BLaER1 treated with 17β-estradiol and CSF1 and Interleukin-3, amounts not matched to agents 10 nM and 100 nM (cell line): ENCODE measurements at regions not wholly inside any gene's neighbourhood (a gene's known extent, or its start where the extent isn't known, plus 50 kb on each side); places are given as distances from the start of the nearest gene placed in this dataset.

Experiments
- H3K27ac ChIP-seq, 11 experiments: shearing (Covaris generic); formaldehyde crosslinking; 2 replicates each; pipeline ENCODE4 v1.8.1; 2022
- H3K27me3 ChIP-seq, 11 experiments: shearing (Covaris generic); formaldehyde crosslinking; 2 replicates each; pipeline ENCODE4 v1.8.1; 2022
- H3K36me3 ChIP-seq, 11 experiments: shearing (Covaris generic); formaldehyde crosslinking; 2 replicates each; pipeline ENCODE4 v1.8.1; 2022
- H3K4me1 ChIP-seq, 10 experiments: shearing (Covaris generic); formaldehyde crosslinking; 2 replicates each; pipeline ENCODE4 v1.8.1; 2022
- H3K4me2 ChIP-seq, 11 experiments: shearing (Covaris generic); formaldehyde crosslinking; 2 replicates each; pipeline ENCODE4 v1.8.1; 2022
- H3K4me3 ChIP-seq, 10 experiments: shearing (Covaris generic); formaldehyde crosslinking; 2 replicates each; pipeline ENCODE4 v1.8.1; 2022
- H3K9ac ChIP-seq, 11 experiments: shearing (Covaris generic); formaldehyde crosslinking; 2 replicates each; pipeline ENCODE4 v1.8.1; 2022
- H3K9me3 ChIP-seq, 11 experiments: shearing (Covaris generic); formaldehyde crosslinking; replicated peaks in 1 of 11; 2 replicates each; pipeline ENCODE4 v1.8.1; 2022
- H4K20me1 ChIP-seq, 11 experiments: shearing (Covaris generic); formaldehyde crosslinking; 2 replicates each; pipeline ENCODE4 v1.8.1; 2022
- Cebpa-rat ChIP-seq, 11 experiments: shearing (Covaris generic); IDR thresholded peaks; 2 replicates each; pipeline ENCODE4 v1.8.1; 2022

DNA sequence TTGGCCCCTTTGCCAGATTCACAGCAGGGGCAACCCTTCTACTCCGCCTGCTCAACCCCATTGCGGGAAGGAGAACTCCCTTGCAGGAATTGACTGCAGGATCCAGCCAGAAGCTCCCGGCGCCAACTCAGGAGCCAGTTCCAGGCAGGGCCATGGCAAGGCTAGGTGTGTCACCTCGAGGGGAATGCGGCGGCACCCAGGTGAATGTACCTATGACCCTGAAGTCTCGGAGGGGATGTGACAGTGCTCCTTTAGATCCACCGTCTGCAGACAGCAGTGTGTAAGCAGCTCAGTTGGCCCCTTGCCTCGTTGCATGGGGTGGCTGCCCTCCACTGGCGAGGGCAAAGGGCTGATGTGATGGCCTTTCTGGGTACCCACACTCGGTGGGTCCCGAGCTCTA is 606.6 kb downstream of the ELAVL2 start:
- no peaks in the 10 kb centered on the region for H4K20me1 ChIP-seq
- H3K4me3 ChIP-seq = no peak overlapping the region
- H3K27me3 ChIP-seq = no peaks in the 10 kb centered on the region
- H3K36me3 ChIP-seq = no peaks in the 10 kb centered on the region
- no peak for TF ChIP-seq Cebpa-rat (IDR thresholded peaks at IDR 0.05)
- no peak overlapping the region for H3K4me2 ChIP-seq
- H3K9ac ChIP-seq = no peak overlapping the region
- no peak overlapping the region for H3K27ac ChIP-seq
- 0 out of 22 replicates have a peak, but pooled peaks cover 0 to 3% (median 0%) of the 10 kb centered on the region in 11 experiments for H3K9me3 ChIP-seq
- no peaks in the 10 kb centered on the region for H3K4me1 ChIP-seq

DNA sequence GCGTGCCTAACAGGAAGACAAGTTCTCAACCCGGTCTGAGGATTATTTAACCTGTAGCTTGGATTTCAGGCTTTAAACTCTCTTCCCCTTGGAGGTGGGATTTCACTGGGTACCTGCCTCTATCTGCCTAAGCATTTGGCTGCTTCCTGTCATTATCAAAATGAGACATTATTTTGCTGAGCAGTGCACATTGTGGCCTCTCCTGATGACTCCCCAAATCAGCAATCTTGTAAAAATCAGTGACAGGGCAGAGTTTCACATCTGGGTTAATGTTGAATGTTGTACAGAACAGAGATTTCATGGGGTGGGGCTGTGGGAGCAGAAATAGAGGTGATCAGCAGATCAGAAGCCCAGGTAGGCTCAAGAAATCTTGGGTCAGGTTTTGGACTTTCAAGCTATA is 605.9 kb downstream of the ELAVL2 start:
- no peak for TF ChIP-seq Cebpa-rat (IDR thresholded peaks at IDR 0.05)
- Histone ChIP-seq H3K36me3 (no peaks in the 10 kb centered on the region), H3K9me3 (0 out of 22 replicates have a peak, but pooled peaks cover 0 to 3% (median 0%) of the 10 kb centered on the region in 11 experiments), H3K4me2 (no peak overlapping the region), H3K27ac (no peak overlapping the region), H4K20me1 (no peaks in the 10 kb centered on the region), H3K4me1 (no peaks in the 10 kb centered on the region), H3K4me3 (no peak overlapping the region), H3K27me3 (no peaks in the 10 kb centered on the region), H3K9ac (no peak overlapping the region)

DNA sequence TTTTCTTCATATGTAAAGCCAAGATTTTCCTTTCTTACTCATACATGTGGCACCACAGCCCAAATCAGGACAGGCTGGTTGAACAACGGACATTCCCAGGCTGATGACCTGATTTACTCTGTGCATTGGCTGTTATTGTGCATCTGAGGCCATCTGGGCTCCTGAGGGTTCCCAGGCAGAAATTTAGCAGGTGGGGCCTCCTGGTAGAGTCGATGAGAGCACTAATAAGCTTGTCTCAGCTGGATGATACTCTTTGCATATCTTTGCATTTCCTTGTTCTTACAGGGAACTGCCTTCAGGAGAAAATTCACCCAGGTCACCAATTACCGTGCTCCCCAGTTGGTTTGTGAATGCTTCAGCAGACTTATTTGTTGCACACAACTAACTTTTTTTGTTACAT is 605.1 kb downstream of the ELAVL2 start:
- Histone ChIP-seq H3K4me1 (no peaks in the 10 kb centered on the region), H3K4me2 (no peak overlapping the region), H3K9ac (no peak overlapping the region), H4K20me1 (no peaks in the 10 kb centered on the region), H3K4me3 (no peak overlapping the region), H3K36me3 (no peaks in the 10 kb centered on the region), H3K27me3 (no peaks in the 10 kb centered on the region), H3K9me3 (0 out of 22 replicates have a peak, but pooled peaks cover 0 to 3% (median 0%) of the 10 kb centered on the region in 11 experiments), H3K27ac (no peak overlapping the region)
- TF ChIP-seq Cebpa-rat (IDR thresholded peaks at IDR 0.05) = no peak

DNA sequence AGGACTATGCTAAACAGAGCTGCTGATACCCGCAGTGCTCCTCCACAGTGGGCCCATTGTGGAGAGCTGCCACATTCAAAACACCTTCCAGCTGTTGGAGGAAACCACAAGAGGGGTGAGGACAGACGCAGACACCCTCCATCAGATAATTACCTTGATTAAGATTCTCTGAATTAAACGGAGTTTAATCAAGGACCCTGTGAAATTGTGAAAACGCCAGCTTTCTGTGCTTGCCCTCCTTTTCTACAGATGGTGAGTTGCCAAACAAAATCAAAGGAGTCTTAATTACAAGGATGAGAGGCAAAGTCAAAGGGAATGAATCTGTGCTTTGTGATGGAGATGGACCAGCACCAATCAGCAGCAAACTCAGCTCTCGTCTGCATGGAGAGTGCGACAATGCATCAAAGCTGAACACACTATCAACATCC is 596.1 kb downstream of the ELAVL2 start:
- H3K27me3 ChIP-seq = no peaks in the 10 kb centered on the region
- no peaks in the 10 kb centered on the region for H3K4me1 ChIP-seq
- no peaks in the 10 kb centered on the region for H3K9me3 ChIP-seq
- no peak overlapping the region for H3K27ac ChIP-seq
- H3K4me2 ChIP-seq = no peak overlapping the region
- no peaks in the 10 kb centered on the region; a peak in 1 of 22 replicates for H4K20me1 ChIP-seq
- TF ChIP-seq Cebpa-rat (IDR thresholded peaks at IDR 0.05) = no peak
- H3K9ac ChIP-seq = no peak overlapping the region
- H3K4me3 ChIP-seq = no peak overlapping the region
- H3K36me3 ChIP-seq = no peaks in the 10 kb centered on the region

DNA sequence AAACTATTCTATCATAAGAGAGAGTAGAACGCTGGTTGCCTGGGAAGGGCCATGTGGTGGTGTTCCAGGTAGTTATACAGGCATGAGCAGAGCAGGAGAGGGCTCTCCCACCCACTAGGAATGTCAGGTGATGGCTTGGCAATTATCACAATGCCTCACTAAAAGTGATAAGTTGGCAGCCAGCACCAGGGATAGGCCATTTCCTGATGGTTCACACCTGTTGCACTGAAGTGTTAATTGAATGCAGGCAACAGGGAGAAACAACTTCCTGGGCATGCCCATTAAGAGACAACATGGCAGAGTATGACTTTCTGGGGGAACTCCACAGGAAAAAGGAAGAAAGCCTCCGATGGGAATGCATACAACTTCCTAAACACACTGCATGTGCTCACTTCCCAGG is 593.2 kb downstream of the ELAVL2 start:
- Histone ChIP-seq H3K27ac (no peak overlapping the region), H3K4me1 (no peaks in the 10 kb centered on the region), H3K27me3 (no peaks in the 10 kb centered on the region), H3K36me3 (no peaks in the 10 kb centered on the region), H3K9ac (no peak overlapping the region), H3K4me2 (no peak overlapping the region), H3K9me3 (no peaks in the 10 kb centered on the region), H3K4me3 (no peak overlapping the region), H4K20me1 (no peaks in the 10 kb centered on the region; a peak in 1 of 22 replicates)
- no peak for TF ChIP-seq Cebpa-rat (IDR thresholded peaks at IDR 0.05)

DNA sequence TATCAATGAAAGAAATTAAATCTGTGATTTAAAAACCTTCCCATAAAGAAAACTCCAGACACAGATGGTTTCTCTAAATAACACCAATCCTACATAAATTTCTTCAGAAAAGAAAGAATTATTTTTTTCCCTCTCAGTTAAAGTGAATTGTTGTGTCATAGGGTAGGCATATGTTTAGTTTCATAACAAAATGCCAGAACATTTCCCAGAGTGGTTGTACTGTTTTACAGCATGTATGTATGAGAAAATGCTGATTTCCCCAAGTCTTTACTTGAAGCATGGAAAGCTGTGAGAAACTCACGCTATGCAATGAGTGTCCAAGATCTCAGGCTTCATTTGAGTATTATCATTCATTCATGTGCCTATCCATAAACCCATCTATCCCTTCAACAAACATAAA is 582.5 kb downstream of the ELAVL2 start:
- Histone ChIP-seq H3K27me3 (no peaks in the 10 kb centered on the region), H4K20me1 (no peaks in the 10 kb centered on the region), H3K9ac (no peak overlapping the region), H3K27ac (no peak overlapping the region), H3K4me1 (no peaks in the 10 kb centered on the region), H3K36me3 (no peaks in the 10 kb centered on the region), H3K4me2 (no peak overlapping the region), H3K4me3 (no peak overlapping the region), H3K9me3 (peaks cover 0 to 12% (median 0%) of the 10 kb centered on the region in 11 experiments; a peak in 3 of 22 replicates)
- no peak for TF ChIP-seq Cebpa-rat (IDR thresholded peaks at IDR 0.05)

DNA sequence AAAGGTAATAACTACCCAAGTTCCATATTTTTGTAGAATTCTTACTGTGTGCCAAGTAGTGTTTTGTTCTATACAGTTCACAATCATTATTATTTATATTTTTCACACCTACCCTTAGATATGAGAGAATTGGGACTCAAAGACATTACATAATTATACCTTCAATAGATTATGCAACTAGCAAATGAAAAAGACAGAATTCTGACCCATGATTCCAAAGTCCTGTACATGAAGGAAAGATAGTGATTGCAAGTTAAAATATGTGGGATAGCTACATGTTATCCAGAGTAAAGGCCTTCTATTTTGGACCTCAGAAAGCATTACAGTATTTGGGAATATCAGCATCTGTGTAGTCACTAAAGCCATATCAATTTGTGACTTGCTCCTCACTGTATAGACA is 581.0 kb downstream of the ELAVL2 start:
- no peak for TF ChIP-seq Cebpa-rat (IDR thresholded peaks at IDR 0.05)
- H3K9ac ChIP-seq = no peak overlapping the region
- no peaks in the 10 kb centered on the region for H3K36me3 ChIP-seq

DNA sequence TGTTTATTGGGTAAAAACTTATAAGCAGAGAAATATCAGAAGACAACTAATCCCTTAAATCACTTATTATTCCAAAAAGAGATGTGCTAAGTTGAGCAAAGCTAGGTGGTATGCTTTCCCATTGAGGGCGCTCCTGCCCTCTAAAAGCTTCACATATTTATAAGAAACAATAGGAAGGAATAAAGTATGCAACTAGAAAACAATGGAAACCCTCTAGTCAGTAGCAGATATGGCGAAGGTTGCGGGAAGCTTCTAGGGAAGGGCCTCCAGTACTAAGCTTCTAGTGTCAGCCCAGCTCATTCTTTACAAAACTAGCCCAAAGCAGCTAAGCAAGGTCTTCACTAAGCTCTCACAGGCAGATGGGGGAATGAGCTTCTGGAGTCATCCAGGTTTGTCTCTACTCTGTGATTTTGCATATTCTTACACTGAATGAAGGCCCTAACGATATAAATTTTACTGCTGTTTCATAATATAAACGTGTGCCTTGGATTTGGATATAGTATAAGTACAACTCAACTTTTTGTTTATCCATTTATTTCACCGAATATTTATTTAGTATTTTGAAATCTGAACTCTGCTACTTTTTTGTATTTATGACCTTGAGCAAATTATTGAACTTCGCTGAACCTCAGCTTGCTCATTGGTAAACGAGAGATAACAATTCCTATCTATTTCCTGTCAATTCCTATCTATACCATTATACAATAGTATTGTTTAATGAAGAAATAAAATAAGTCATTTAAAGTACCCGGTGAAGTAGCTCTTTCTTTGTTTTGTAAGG is 571.4 kb downstream of the ELAVL2 start:
- TF ChIP-seq Cebpa-rat (IDR thresholded peaks at IDR 0.05) = no peak
- H3K4me2 ChIP-seq = no peak overlapping the region
- H3K4me3 ChIP-seq = no peak overlapping the region

More for the DNA sequence above, 581.0 kb downstream of the ELAVL2 start:
- Histone ChIP-seq H4K20me1 (no peaks in the 10 kb centered on the region), H3K27me3 (no peaks in the 10 kb centered on the region), H3K4me2 (no peak overlapping the region), H3K27ac (no peak overlapping the region), H3K4me3 (no peak overlapping the region), H3K4me1 (no peaks in the 10 kb centered on the region), H3K9me3 (peaks cover 0 to 12% (median 0%) of the 10 kb centered on the region in 11 experiments; a peak in 3 of 22 replicates)

DNA sequence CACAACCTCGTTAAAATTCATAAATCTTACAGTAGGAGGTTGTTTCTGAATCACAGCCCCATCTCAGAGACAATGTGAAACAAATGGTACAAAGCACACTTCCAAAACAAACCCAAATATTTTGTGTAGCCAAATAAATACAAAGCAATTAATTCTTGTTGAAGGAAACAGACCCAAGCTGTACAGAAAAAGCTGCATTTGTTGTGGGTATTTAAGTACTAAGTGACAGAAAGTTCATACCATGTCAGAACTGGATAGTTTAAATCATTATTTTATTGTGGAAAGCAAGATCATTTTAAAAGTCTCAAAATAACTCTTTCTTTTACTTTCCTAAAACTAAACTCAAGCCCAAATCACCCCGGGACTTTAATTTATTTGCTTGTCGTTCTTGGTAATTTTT is 570.7 kb downstream of the ELAVL2 start:
- Histone ChIP-seq H4K20me1 (no peaks in the 10 kb centered on the region), H3K9ac (no peak overlapping the region), H3K4me1 (peaks cover 0 to 6% (median 0%) of the 10 kb centered on the region in 10 experiments; a peak in 2 of 20 replicates), H3K4me2 (no peak overlapping the region), H3K4me3 (no peak overlapping the region), H3K9me3 (no peaks in the 10 kb centered on the region), H3K36me3 (no peaks in the 10 kb centered on the region), H3K27me3 (no peaks in the 10 kb centered on the region), H3K27ac (no peak overlapping the region)
- no peak for TF ChIP-seq Cebpa-rat (IDR thresholded peaks at IDR 0.05)

More for the DNA sequence above, 571.4 kb downstream of the ELAVL2 start:
- no peak overlapping the region for H3K27ac ChIP-seq
- no peaks in the 10 kb centered on the region for H3K36me3 ChIP-seq
- H4K20me1 ChIP-seq = no peaks in the 10 kb centered on the region
- H3K9ac ChIP-seq = no peak overlapping the region
- H3K27me3 ChIP-seq = no peaks in the 10 kb centered on the region
- H3K9me3 ChIP-seq = no peaks in the 10 kb centered on the region
- H3K4me1 ChIP-seq = peaks cover 0 to 6% (median 0%) of the 10 kb centered on the region in 10 experiments; a peak in 2 of 20 replicates

DNA sequence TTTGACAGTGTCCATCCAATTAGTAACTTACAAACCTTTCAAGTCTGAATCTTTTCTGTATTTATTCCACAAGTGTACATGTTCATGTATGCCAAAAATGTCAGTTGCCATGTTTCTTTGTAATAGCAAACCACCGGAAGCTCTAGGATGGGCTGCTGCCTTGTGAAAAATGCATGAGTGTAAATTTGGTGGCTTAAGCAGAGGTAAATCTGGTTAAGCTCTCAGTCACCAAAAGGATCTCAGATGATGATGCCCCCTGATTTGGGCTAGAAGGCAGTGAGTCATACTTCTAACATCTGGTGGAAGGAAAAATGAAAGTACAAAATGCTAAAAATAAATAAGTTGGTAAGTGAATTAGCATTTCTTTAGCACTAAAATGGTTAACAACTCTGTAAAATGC is 567.5 kb downstream of the ELAVL2 start:
- Histone ChIP-seq H3K9ac (no peak overlapping the region), H3K4me3 (no peak overlapping the region), H3K27ac (no peak overlapping the region), H3K9me3 (no peaks in the 10 kb centered on the region), H3K4me2 (peak overlapping the region in 2 of 11 experiments; percentile 16 to 17; a peak in 1 of 22 replicates), H3K27me3 (no peaks in the 10 kb centered on the region), H4K20me1 (no peaks in the 10 kb centered on the region), H3K4me1 (peaks cover 0 to 6% (median 0%) of the 10 kb centered on the region in 10 experiments; a peak in 2 of 20 replicates), H3K36me3 (no peaks in the 10 kb centered on the region)
- TF ChIP-seq Cebpa-rat (IDR thresholded peaks at IDR 0.05) = no peak
